MM.1S (cell line): ENCODE measurements at regions not wholly inside any gene's neighbourhood (a gene's known extent, or its start where the extent isn't known, plus 50 kb on each side); places are given as distances from the start of the nearest gene placed in this dataset.

Experiments
- DNase-seq: peaks from one replicate; pipeline ENCODE4 v3.0.0-alpha.2; 2015
- H2AFZ ChIP-seq: fragments of 300-600 bp; sonication (generic); 2 replicates; pipeline ENCODE4 v1.6.0; 2016; ENCODE audit warnings: antibody characterized with exemption, low read length
- H3F3A ChIP-seq: fragments of 300-600 bp; sonication (generic); 2 replicates; pipeline ENCODE4 v1.6.1; 2016; ENCODE audit warnings: mild to moderate bottlenecking, antibody characterized with exemption, low read length, moderate library complexity, mixed read lengths; ENCODE audit not compliant: insufficient read depth
- H3K27ac ChIP-seq: fragments of 300-600 bp; sonication (generic); 2 replicates; pipeline ENCODE4 v1.5.1; 2016; ENCODE audit warnings: mild to moderate bottlenecking, low read length
- H3K27me3 ChIP-seq: fragments of 300-600 bp; sonication (generic); replicated peaks from 2 replicates; pipeline ENCODE4 v1.6.0; 2016; ENCODE audit warnings: low read length; ENCODE audit not compliant: insufficient read depth
- H3K36me3 ChIP-seq: fragments of 300-600 bp; sonication (generic); replicated peaks from 2 replicates; pipeline ENCODE4 v1.6.1; 2016; ENCODE audit warnings: mild to moderate bottlenecking, low read length, mixed read lengths; ENCODE audit not compliant: insufficient read depth
- H3K4me1 ChIP-seq: fragments of 300-600 bp; sonication (generic); 2 replicates; pipeline ENCODE4 v1.6.1; 2016; ENCODE audit warnings: low read length, mixed read lengths
- H3K4me2 ChIP-seq: fragments of 300-600 bp; sonication (generic); 2 replicates; pipeline ENCODE4 v1.6.0; 2016; ENCODE audit warnings: low read depth, low read length
- H3K4me3 ChIP-seq: fragments of 300-600 bp; sonication (generic); 2 replicates; pipeline ENCODE4 v1.5.1; 2016; ENCODE audit warnings: low read length, mixed read lengths
- H3K79me2 ChIP-seq: fragments of 300-600 bp; sonication (generic); 2 replicates; pipeline ENCODE4 v1.6.1; 2016; ENCODE audit warnings: mixed run types, low read length, mixed read lengths
- H3K9ac ChIP-seq: fragments of 300-600 bp; sonication (generic); 2 replicates; pipeline ENCODE4 v1.6.1; 2016; ENCODE audit warnings: low read length, mixed read lengths
- H3K9me2 ChIP-seq: fragments of 300-600 bp; sonication (generic); replicated peaks from 2 replicates; pipeline ENCODE4 v1.6.1; 2016; ENCODE audit warnings: mild to moderate bottlenecking, low read length, mixed read lengths; ENCODE audit not compliant: insufficient read depth
- H3K9me3 ChIP-seq: fragments of 300-600 bp; sonication (generic); replicated peaks from 2 replicates; pipeline ENCODE4 v1.6.1; 2016; ENCODE audit warnings: mild to moderate bottlenecking, low read length, mixed read lengths; ENCODE audit not compliant: insufficient read depth
- H4K20me1 ChIP-seq: fragments of 300-600 bp; sonication (generic); 2 replicates; pipeline ENCODE4 v1.6.1; 2016; ENCODE audit warnings: mild to moderate bottlenecking, low read length, moderate library complexity, mixed read lengths; ENCODE audit not compliant: insufficient read depth
- EZH2 ChIP-seq: fragments of 300-600 bp; sonication (generic); optimal IDR thresholded peaks from 2 replicates; pipeline ENCODE3; 2017; ENCODE audit warnings: low read depth, mild to moderate bottlenecking, antibody characterized with exemption, low read length, mixed read lengths
- EZH2phosphoT487 ChIP-seq: fragments of 300-600 bp; sonication (generic); IDR thresholded peaks from 2 replicates; pipeline ENCODE4 v1.6.1; 2018; ENCODE audit warnings: antibody characterized with exemption, low read length
- TF ChIP-seq, protein P1 (sequence below): fragments of 300-600 bp; sonication (generic); IDR thresholded peaks from 2 replicates; pipeline ENCODE4 v1.5.1; 2016; ENCODE audit warnings: antibody characterized with exemption, low read length, mixed read lengths

DNA sequence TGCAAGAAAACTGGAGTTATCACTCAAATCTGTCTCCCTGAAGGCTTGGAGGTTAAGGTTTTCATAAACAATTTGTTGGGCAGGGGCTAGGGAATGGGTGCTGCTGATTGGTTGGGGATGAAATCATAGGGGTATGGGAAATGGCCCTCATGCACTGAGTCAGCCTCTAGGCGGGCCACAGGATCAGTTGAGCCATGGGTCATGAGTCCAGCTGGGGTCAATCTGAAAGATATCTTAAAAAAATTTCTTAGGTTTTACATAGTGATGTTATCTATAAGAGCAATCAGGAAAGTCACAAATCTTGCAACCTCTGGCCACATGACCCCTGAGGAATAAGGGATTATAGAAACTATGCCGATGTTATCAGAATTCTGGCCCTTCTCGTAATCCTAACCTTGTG lies 491.7 kb downstream of the ZIC1 start:
- Histone ChIP-seq H3K36me3 (no peaks in the 10 kb centered on the region), H3K4me1 (no peaks in the 10 kb centered on the region), H3K9me2 (no peaks in the 10 kb centered on the region), H3K4me2 (no peak overlapping the region), H2AFZ (no peak overlapping the region), H3K9ac (no peak overlapping the region), H3K27ac (no peak overlapping the region), H3F3A (no peaks in the 10 kb centered on the region), H3K4me3 (no peak overlapping the region), H3K9me3 (no peaks in the 10 kb centered on the region), H3K79me2 (no peaks in the 10 kb centered on the region), H4K20me1 (no peaks in the 10 kb centered on the region), H3K27me3 (no peaks in the 10 kb centered on the region)
- TF ChIP-seq, protein P1, sequence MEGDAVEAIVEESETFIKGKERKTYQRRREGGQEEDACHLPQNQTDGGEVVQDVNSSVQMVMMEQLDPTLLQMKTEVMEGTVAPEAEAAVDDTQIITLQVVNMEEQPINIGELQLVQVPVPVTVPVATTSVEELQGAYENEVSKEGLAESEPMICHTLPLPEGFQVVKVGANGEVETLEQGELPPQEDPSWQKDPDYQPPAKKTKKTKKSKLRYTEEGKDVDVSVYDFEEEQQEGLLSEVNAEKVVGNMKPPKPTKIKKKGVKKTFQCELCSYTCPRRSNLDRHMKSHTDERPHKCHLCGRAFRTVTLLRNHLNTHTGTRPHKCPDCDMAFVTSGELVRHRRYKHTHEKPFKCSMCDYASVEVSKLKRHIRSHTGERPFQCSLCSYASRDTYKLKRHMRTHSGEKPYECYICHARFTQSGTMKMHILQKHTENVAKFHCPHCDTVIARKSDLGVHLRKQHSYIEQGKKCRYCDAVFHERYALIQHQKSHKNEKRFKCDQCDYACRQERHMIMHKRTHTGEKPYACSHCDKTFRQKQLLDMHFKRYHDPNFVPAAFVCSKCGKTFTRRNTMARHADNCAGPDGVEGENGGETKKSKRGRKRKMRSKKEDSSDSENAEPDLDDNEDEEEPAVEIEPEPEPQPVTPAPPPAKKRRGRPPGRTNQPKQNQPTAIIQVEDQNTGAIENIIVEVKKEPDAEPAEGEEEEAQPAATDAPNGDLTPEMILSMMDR = no peak
- TF ChIP-seq EZH2phosphoT487 = no peak
- DNase-seq = no peak

DNA sequence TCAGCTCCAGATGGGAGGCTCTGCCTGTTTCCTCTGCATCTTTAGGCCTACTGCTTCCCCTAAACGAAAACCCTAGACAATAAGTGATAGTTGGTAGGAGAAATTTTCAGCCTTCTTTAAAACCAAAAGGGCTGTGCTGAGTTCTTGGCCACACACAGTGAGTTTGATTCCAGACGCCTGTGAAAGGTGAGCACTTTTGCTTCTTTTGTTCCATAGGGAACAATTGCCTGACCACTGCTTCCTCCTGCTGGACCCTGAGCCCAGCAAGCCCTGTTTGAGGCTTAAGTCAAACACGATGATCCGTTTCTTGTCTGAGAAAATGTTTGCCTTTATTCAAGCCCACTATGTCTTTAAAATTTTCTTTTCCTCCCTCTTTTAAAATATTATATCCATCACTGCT lies 493.9 kb downstream of the ZIC1 start:
- no peaks in the 10 kb centered on the region for H4K20me1 ChIP-seq
- no peak for DNase-seq
- H3K4me2 ChIP-seq = no peak overlapping the region
- no peak overlapping the region for H3K9ac ChIP-seq
- H3K4me1 ChIP-seq = no peaks in the 10 kb centered on the region
- H3K36me3 ChIP-seq = no peaks in the 10 kb centered on the region
- no peaks in the 10 kb centered on the region for H3K27me3 ChIP-seq
- TF ChIP-seq, protein P1 = no peak
- no peak for TF ChIP-seq EZH2
- TF ChIP-seq EZH2phosphoT487 = no peak
- no peaks in the 10 kb centered on the region for H3F3A ChIP-seq
- no peaks in the 10 kb centered on the region for H3K9me3 ChIP-seq
- no peak overlapping the region for H3K27ac ChIP-seq
- no peaks in the 10 kb centered on the region for H3K79me2 ChIP-seq
- H2AFZ ChIP-seq = no peak overlapping the region
- no peak overlapping the region for H3K4me3 ChIP-seq
- H3K9me2 ChIP-seq = no peaks in the 10 kb centered on the region

GRCh38 chr3:147904421-147904820 lies 495.3 kb downstream of the ZIC1 start:
- H3K9me2 ChIP-seq = no peaks in the 10 kb centered on the region
- H3F3A ChIP-seq = no peaks in the 10 kb centered on the region
- TF ChIP-seq EZH2phosphoT487 = no peak
- H3K27ac ChIP-seq = no peak overlapping the region
- H3K4me1 ChIP-seq = no peaks in the 10 kb centered on the region
- H3K79me2 ChIP-seq = no peaks in the 10 kb centered on the region
- H3K4me3 ChIP-seq = no peak overlapping the region
- H3K9me3 ChIP-seq = no peaks in the 10 kb centered on the region
- no peak overlapping the region for H3K9ac ChIP-seq
- no peak overlapping the region for H2AFZ ChIP-seq
- H4K20me1 ChIP-seq = no peaks in the 10 kb centered on the region
- H3K27me3 ChIP-seq = no peaks in the 10 kb centered on the region
- H3K4me2 ChIP-seq = no peak overlapping the region
- DNase-seq = no peak
- no peaks in the 10 kb centered on the region for H3K36me3 ChIP-seq

DNA sequence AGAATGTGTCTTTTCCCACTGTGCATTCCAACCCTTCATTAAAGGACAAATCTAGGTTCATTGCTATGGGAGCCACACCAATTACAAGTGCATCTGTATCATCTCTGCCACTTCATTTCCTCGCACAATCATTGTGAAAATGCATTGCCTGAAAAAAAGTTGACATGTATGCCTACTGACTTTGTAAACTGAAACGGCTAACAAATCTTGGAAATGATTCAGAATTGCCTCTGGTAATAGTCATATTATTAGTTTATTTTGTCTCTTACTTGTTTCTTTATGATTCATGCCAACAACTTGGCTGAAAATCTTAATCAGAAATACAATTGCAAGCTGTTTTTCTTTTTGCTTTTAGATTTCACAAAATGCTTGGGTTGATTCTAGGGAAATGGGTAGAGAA lies 497.1 kb downstream of the ZIC1 start:
- Histone ChIP-seq H3K4me2 (no peak overlapping the region), H3K79me2 (no peaks in the 10 kb centered on the region), H3K9ac (no peak overlapping the region), H3K4me1 (no peaks in the 10 kb centered on the region), H3F3A (no peaks in the 10 kb centered on the region), H4K20me1 (no peaks in the 10 kb centered on the region), H2AFZ (no peak overlapping the region), H3K9me3 (no peaks in the 10 kb centered on the region), H3K27me3 (no peaks in the 10 kb centered on the region), H3K9me2 (no peaks in the 10 kb centered on the region), H3K27ac (no peak overlapping the region), H3K4me3 (no peak overlapping the region), H3K36me3 (no peaks in the 10 kb centered on the region)
- DNase-seq = no peak
- TF ChIP-seq, protein P1 = no peak
- TF ChIP-seq EZH2 (no peak), EZH2phosphoT487 (no peak)
